ENCODE measurements at regions not wholly inside any gene's neighbourhood (a gene's known extent, or its start where the extent isn't known, plus 50 kb on each side); places are given as distances from the start of the nearest gene placed in this dataset.

- intact Hi-C loops (cut with DNase I; ENCODE audit: low total_unique reads) = no loop called here
- H3K9me3 ChIP-seq = no peaks in the 10 kb centered on the region
- H3K27ac ChIP-seq = peak overlapping the region; percentile 50 to 86
- TF ChIP-seq POLR2A (IDR thresholded peaks at IDR 0.05) = no peak
- TF ChIP-seq CTCF (IDR thresholded peaks at IDR 0.05) = no peak
- DNase-seq = no peak
- no peaks in the 10 kb centered on the region for H3K36me3 ChIP-seq
- no peak overlapping the region for H3K4me3 ChIP-seq
- H3K4me1 ChIP-seq = peaks cover 0 to 7% of the 10 kb centered on the region in 2 donors
- no peaks in the 10 kb centered on the region for H3K27me3 ChIP-seq
Measured at GRCh38 chr6:151722342-151722741, 85.1 kb upstream of the ESR1 start.

GRCh38 chr6:151723152-151723551, 84.3 kb upstream of the ESR1 start:
- DNase-seq = no peak
- intact Hi-C loops (cut with DNase I; ENCODE audit: low total_unique reads) = no loop called here
- Histone ChIP-seq H3K36me3 (no peaks in the 10 kb centered on the region), H3K27me3 (no peaks in the 10 kb centered on the region), H3K4me3 (no peak overlapping the region), H3K4me1 (peaks cover 0 to 7% of the 10 kb centered on the region in 2 donors), H3K9me3 (no peaks in the 10 kb centered on the region), H3K27ac (no peak overlapping the region)
- no peak for TF ChIP-seq POLR2A (IDR thresholded peaks at IDR 0.05)
- TF ChIP-seq CTCF (IDR thresholded peaks at IDR 0.05) = no peak

GRCh38 chr6:151729829-151730495, 77.5 kb upstream of the ESR1 start:
- intact Hi-C loops (cut with DNase I; ENCODE audit: low total_unique reads) = no loop called here
- H3K4me1 ChIP-seq = peaks cover 0 to 5% of the 10 kb centered on the region in 2 donors
- no peaks in the 10 kb centered on the region for H3K9me3 ChIP-seq
- TF ChIP-seq CTCF (IDR thresholded peaks at IDR 0.05) = no peak
- no peak for TF ChIP-seq POLR2A (IDR thresholded peaks at IDR 0.05)
- H3K4me3 ChIP-seq = no peak overlapping the region
- H3K27ac ChIP-seq = peak overlapping the region in 1 of 2 donors; percentile 17
- no peaks in the 10 kb centered on the region for H3K27me3 ChIP-seq
- DNase-seq = no peak
- H3K36me3 ChIP-seq = no peaks in the 10 kb centered on the region

GRCh38 chr6:151730496-151730870, 77.0 kb upstream of the ESR1 start:
- H3K27ac ChIP-seq = peak overlapping the region in 1 of 2 donors; percentile 53
- intact Hi-C loops (cut with DNase I; ENCODE audit: low total_unique reads) = no loop called here
- H3K27me3 ChIP-seq = no peaks in the 10 kb centered on the region
- peaks cover 0 to 5% of the 10 kb centered on the region in 2 donors for H3K4me1 ChIP-seq
- no peak overlapping the region for H3K4me3 ChIP-seq
- no peaks in the 10 kb centered on the region for H3K9me3 ChIP-seq
- TF ChIP-seq CTCF (IDR thresholded peaks at IDR 0.05) (no peak), POLR2A (IDR thresholded peaks at IDR 0.05) (no peak)
- DNase-seq = no peak
- H3K36me3 ChIP-seq = no peaks in the 10 kb centered on the region

- TF ChIP-seq POLR2A (IDR thresholded peaks at IDR 0.05) (no peak), CTCF (IDR thresholded peaks at IDR 0.05) (no peak)
- intact Hi-C loops (cut with DNase I; ENCODE audit: low total_unique reads) = no loop called here
- Histone ChIP-seq H3K27ac (peak overlapping the region; percentile 41 to 53), H3K27me3 (no peaks in the 10 kb centered on the region), H3K36me3 (no peaks in the 10 kb centered on the region), H3K4me1 (peaks cover 0 to 5% of the 10 kb centered on the region in 2 donors), H3K4me3 (no peak overlapping the region), H3K9me3 (no peaks in the 10 kb centered on the region)
- no peak for DNase-seq
Measured at GRCh38 chr6:151731313-151731712, 76.2 kb upstream of the ESR1 start.
